ENCODE measurements at regions not wholly inside any gene's neighbourhood (a gene's known extent, or its start where the extent isn't known, plus 50 kb on each side); places are given as distances from the start of the nearest gene placed in this dataset.
"Not testable (repeated sequence)": the region's sequence is repeated elsewhere in the genome, so short reads cannot be mapped to it uniquely, and the experiment has no call there.

GRCh38 chr7:142602756-142603155, 146.5 kb upstream of the PRSS1 start:
- peak; percentile 6 for DNase-seq

DNA sequence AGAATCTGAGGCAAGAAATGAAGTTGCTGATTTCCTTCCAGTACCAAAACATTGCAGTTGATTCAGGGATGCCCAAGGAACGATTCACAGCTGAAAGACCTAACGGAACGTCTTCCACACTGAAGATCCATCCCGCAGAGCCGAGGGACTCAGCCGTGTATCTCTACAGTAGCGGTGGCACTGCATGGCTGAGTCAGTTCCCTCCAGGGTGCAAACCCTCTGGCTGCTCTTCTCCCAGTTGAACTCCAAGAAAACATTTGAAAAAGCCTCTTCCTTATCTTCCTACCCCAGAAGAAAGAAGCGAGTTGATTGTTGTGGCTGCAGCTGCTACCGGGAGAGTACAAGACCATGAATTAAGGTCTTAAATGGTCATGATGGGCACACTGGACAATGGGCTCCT, 147.1 kb upstream of the PRSS1 start:
- DNase-seq, result peak; percentile 6

DNA sequence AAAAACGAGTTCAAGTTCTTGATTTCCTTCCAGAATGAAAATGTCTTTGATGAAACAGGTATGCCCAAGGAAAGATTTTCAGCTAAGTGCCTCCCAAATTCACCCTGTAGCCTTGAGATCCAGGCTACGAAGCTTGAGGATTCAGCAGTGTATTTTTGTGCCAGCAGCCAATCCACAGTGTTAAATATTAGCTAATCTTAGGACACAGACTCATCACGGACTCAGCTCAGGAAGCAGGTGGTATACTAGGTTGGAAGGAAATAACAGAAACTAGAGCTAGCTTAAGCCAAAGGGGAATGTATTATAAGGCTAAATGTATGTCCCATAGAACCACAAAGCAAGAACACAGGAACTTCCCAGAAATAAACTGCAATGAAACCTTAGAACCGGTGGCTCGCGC, 151.0 kb upstream of the PRSS1 start:
- DNase-seq, result no peak

- no peak for DNase-seq
These were observed 151.7 kb upstream of the PRSS1 start for GRCh38 chr7:142597547-142597946.

- DNase-seq, result no peak
These were observed 153.3 kb upstream of the PRSS1 start for GRCh38 chr7:142595816-142596516.

DNA sequence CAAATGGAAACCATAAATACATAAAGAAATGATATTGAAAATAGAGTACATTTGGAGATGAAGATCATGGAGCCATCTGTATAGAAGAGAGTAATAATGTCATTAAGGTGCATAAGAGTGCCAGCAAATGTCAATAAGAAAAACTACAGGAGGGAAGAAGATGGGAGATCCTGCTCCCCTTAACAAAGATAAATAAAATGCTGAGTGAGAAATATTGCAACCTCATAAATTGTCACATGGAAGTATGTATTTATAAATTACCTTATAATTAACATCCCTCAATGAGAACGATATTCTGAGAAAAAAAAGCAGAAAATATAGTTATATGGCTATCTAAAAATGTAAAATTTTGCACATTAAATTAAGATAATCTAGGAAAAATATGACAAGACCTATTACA, 155.2 kb upstream of the PRSS1 start:
- DNase-seq, result no peak

DNA sequence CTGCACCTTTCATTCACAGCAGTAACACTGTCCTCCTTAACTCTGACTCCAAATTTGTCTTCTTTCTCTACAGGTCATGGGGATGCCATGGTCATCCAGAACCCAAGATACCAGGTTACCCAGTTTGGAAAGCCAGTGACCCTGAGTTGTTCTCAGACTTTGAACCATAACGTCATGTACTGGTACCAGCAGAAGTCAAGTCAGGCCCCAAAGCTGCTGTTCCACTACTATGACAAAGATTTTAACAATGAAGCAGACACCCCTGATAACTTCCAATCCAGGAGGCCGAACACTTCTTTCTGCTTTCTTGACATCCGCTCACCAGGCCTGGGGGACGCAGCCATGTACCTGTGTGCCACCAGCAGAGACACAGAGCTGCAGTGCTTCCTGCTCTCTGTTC, 156.2 kb upstream of the PRSS1 start:
- DNase-seq, result no peak

- no peak for DNase-seq
These were observed 156.6 kb upstream of the PRSS1 start for GRCh38 chr7:142592664-142593063.

- DNase-seq, result no peak
These were observed 157.0 kb upstream of the PRSS1 start for GRCh38 chr7:142592231-142592630.

GRCh38 chr7:142590830-142591457, 158.3 kb upstream of the PRSS1 start:
- no peak for DNase-seq

DNA sequence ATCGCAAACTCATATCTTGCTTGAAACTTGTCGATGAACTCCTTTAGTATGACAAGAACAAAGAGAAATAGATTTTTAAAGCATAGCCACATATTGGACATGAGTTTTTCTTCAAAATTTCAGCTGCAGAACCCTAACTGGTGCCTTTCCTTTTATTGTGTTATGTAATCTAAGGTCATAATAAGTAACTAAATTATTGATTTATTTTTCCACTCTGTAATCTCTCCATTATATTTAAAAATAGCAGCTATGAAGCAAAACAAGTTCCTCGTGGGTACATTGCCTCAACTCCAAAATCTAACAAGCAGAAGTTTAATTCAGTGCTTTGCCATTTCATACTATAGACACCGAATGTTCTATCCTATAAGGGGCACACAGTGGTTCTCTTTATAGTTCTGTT, 159.2 kb upstream of the PRSS1 start:
- DNase-seq, result no peak

DNA sequence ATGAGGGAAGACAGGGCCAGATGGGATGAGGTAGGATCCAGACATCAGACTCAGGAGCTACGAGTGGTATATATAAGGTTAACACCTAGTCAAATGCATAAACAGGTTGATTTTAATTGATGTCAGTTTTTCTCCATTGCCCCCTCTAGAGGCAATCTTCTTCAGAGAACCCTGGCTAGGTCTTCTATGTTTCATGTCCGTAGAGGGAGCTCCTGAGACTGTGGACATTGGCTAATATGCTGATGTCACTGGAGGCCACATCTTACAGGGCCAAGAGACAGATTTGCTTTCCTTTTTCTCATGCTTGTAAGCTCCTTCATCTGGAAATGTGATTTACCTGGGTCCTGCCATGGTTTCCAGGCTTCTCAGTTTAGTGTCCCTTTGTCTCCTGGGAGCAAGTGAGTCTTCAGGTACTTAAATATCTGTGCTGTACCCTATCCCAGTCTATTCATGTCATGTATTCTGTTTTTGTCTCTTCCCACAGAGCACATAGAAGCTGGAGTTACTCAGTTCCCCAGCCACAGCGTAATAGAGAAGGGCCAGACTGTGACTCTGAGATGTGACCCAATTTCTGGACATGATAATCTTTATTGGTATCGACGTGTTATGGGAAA, 161.6 kb upstream of the PRSS1 start:
- peak; percentile 80 for DNase-seq

DNA sequence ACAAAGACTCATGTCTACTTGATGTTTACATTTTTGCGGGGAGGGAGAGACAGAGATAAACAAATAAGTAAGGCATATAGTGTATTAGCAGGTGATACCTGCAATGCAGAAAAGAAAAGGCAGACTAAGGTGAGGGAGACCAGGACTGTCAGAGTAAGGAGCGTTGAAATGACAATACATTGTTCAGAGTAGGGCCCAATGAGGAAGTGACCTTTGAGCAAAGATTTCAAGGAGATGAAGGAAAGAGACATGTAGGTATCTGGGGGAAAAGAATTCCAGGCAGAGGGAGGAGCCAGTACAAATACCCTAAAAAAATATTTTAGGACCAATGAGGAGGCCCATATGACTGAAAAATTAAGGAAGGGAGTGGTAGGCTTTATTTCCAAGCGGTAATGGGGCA, 162.7 kb upstream of the PRSS1 start:
- DNase-seq, result no peak

DNA sequence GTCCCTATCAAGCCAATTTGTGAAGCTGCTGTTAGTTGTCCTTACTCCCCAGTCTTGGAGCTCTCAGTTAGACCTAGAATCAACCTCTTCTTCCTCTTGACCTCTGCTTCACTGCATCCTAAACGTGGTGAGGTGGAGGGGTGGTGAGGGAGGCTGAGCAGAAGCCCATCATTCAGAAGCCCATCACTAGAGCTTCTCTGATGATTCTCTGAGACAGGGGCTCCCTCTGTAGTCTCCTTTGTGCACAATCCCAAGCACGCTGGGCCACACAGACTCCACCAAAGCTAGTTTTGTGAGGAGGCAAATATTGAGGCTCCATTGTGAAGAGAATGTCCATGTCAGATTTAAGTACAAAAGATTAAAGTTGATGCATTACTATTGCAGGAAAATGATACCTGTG, 163.8 kb upstream of the PRSS1 start:
- peak; percentile 38 for DNase-seq

DNA sequence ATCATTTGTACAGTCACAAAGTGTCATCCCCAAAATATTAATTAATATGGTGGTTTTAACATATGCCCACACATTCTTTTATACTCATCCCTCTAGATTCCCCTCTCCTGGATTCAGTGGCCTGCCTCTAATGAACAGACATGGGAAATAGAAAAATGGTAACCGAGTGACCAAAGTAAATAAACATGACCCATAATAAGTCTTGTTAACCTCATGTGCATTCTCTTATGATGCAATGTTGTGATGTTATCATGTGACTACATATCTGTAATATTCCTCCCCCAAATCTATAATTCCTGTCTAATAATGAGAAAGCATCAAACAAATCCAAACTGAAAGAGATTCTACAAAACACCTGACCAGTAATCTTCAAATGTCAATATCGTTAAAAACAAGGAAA, 164.5 kb upstream of the PRSS1 start:
- DNase-seq, result no peak

GRCh38 chr7:142583446-142583845, 165.8 kb upstream of the PRSS1 start:
- DNase-seq, result peak; percentile 87

DNA sequence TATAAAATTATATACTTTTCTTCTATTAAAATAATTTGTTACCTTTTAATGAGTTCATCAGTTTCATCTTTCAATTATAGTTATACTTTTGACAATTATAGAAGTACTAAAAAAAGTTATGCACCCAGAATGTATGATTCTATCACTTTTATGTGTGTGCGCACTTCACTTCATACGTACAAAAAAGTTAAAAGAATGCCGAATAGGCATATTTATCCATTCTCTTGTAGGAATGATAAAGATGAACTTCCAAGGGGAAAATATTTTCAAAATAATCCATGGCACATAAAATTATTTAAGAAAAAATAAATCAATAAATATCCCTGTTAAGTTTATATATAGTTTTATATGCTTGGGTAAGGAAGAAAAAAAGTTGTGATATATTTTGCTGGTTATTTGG, 166.9 kb upstream of the PRSS1 start:
- DNase-seq, result no peak

GRCh38 chr7:142581341-142581740, 167.9 kb upstream of the PRSS1 start:
- DNase-seq, result peak; percentile 30

- no peak for DNase-seq
These were observed 169.3 kb upstream of the PRSS1 start for GRCh38 chr7:142579946-142580345.

GRCh38 chr7:142575351-142575750, 173.9 kb upstream of the PRSS1 start:
- DNase-seq, result not testable (repeated sequence)

GRCh38 chr7:142571581-142571980, 177.7 kb upstream of the PRSS1 start:
- no peak for DNase-seq

DNA sequence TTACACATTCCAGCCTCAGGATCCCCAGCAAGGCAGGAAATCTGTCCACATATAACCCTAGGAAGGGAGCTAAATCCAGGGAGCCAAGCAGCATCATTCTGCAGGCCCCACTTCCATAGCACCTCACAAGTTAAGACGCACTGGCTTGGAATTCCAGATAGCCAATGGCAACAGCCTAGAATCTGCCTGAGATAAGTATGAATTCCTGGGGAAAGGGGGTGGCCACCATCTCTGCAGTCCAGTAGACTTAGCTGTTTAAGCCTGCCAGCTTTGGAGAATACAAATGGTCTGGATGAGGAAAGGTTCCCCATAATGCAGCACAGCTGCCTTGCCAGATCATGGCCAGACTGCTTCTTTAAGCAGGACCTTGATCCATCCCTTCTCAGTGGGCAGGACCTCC, 179.4 kb upstream of the PRSS1 start:
- no peak for DNase-seq

DNA sequence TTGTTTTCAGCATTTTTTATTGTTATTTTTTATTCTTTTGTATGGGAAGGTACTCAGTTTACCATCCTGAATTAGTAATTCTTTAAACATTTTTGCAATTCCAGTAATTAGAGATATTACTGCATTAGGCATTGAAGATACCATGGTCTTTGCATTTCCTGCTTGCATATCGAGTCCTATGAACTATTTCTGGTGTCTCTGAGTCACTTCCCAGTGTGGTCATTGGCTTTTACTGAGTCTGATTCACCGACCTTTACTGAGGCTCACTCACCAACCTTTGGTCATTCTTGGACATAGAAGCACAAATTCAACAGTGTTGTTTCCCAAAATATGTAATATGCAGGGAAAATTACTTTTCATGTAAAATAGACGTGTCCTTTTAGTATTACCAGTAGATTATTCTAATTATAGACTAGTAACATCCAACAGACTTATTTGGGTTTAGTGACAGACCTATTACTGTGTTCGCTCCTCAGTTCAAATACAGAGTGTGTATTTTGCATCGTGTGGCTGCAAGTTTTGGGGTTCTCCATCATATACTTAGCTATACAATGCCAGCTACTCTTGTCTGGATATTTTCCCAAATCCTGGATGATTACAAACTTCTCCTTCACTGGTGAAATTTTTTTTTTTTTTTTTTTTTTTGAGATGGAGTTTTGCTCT, 180.7 kb upstream of the PRSS1 start:
- peak; percentile 80 for DNase-seq
